Suprapubic skin (tissue), 4 donors: ENCODE measurements at regions not wholly inside any gene's neighbourhood (a gene's known extent, or its start where the extent isn't known, plus 50 kb on each side); places are given as distances from the start of the nearest gene placed in this dataset.

Source experiments
- DNase-seq, 2 donors: peaks; one replicate each; pipeline ENCODE4 v3.0.0-alpha.2; 2019; ENCODE audit warnings: low spot score in 2 of 2
- H3K27ac ChIP-seq: fragments of 200-600 bp; sonication (generic); one replicate; pipeline ENCODE4 v1.5.1; 2019
- H3K27me3 ChIP-seq: fragments of 200-600 bp; sonication (generic); one replicate; pipeline ENCODE4 v1.5.1; 2019
- H3K36me3 ChIP-seq: fragments of 200-600 bp; sonication (generic); one replicate; pipeline ENCODE4 v1.5.1; 2019
- H3K4me1 ChIP-seq: fragments of 200-600 bp; sonication (generic); one replicate; pipeline ENCODE4 v1.5.1; 2019
- H3K4me3 ChIP-seq: fragments of 200-600 bp; sonication (generic); one replicate; pipeline ENCODE4 v1.5.1; 2019; ENCODE audit warnings: mild to moderate bottlenecking
- H3K9me3 ChIP-seq: fragments of 200-600 bp; sonication (generic); one replicate; pipeline ENCODE4 v1.5.1; 2019
- EP300 ChIP-seq: sonication (generic); formaldehyde crosslinking; IDR thresholded peaks from one replicate; pipeline ENCODE4 v1.6.1; 2017; ENCODE audit warnings: antibody characterized with exemption
- POLR2A ChIP-seq, 2 donors: fragments of 450-650 bp; IDR thresholded peaks; one replicate each; pipeline ENCODE4 v1.6.1; 2017; ENCODE audit warnings: antibody characterized with exemption in 2 of 2, mild to moderate bottlenecking in 2 of 2, moderate library complexity in 2 of 2
- POLR2AphosphoS5 ChIP-seq, 3 donors: sonication (generic); formaldehyde crosslinking; IDR thresholded peaks; one replicate each; pipeline ENCODE4 v1.6.1; 2017; ENCODE audit warnings: antibody characterized with exemption in 3 of 3
- WGBS: methylation state at CpG from one replicate; pipeline ENCODE4 v1.1.5; 2018; 5-methylcytosine and 5-hydroxymethylcytosine counted together
- TF ChIP-seq, protein P1 (sequence below), 2 donors: fragments of 200-600 bp in 1 of 2; fragments of 450-650 bp in 1 of 2; sonication (generic) in 1 of 2; IDR thresholded peaks; one replicate each; pipeline ENCODE4 v1.5.1; 2016 to 2019; ENCODE audit warnings: antibody characterized with exemption in 2 of 2, mild to moderate bottlenecking in 1 of 2, moderate library complexity in 1 of 2

DNA sequence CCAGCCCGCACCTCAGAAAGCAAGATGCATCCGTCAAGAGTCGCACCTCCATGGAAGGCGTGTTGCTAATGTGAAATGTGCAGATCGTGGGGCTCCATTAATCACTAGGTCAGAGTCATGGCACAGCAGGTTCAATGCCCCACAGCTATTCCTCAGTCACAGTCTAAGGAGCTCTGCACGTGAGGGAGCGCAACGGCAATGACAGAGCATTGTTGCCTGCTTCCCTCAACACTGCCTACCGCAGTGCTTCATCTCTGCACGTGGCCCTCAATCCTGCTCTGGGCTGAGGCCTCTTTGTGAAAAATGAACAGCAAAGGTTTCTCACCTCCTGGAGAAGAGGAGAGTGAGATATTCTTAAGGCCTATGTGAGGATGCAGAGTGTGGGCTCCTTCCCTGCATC lies 995.2 kb upstream of the TMEM132C start:
- Histone ChIP-seq H3K9me3 (no peaks in the 10 kb centered on the region), H3K36me3 (no peaks in the 10 kb centered on the region), H3K4me1 (no peaks in the 10 kb centered on the region), H3K27ac (no peak overlapping the region), H3K4me3 (no peak overlapping the region), H3K27me3 (no peaks in the 10 kb centered on the region)
- TF ChIP-seq EP300: no peak
- TF ChIP-seq POLR2AphosphoS5 (IDR thresholded peaks at IDR 0.05): no peak
- TF ChIP-seq POLR2A (IDR thresholded peaks at IDR 0.05): no peak
- TF ChIP-seq, protein P1, sequence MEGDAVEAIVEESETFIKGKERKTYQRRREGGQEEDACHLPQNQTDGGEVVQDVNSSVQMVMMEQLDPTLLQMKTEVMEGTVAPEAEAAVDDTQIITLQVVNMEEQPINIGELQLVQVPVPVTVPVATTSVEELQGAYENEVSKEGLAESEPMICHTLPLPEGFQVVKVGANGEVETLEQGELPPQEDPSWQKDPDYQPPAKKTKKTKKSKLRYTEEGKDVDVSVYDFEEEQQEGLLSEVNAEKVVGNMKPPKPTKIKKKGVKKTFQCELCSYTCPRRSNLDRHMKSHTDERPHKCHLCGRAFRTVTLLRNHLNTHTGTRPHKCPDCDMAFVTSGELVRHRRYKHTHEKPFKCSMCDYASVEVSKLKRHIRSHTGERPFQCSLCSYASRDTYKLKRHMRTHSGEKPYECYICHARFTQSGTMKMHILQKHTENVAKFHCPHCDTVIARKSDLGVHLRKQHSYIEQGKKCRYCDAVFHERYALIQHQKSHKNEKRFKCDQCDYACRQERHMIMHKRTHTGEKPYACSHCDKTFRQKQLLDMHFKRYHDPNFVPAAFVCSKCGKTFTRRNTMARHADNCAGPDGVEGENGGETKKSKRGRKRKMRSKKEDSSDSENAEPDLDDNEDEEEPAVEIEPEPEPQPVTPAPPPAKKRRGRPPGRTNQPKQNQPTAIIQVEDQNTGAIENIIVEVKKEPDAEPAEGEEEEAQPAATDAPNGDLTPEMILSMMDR (IDR thresholded peaks at IDR 0.05): no peak
- no peak for DNase-seq
- 87% methylated on average over 10 of the region's 10 CpGs for WGBS

GRCh38 chr12:127272864-127273263 lies 994.1 kb upstream of the TMEM132C start:
- TF ChIP-seq EP300: no peak
- TF ChIP-seq, protein P1 (IDR thresholded peaks at IDR 0.05): no peak
- no peak for TF ChIP-seq POLR2AphosphoS5 (IDR thresholded peaks at IDR 0.05)
- no peak for TF ChIP-seq POLR2A (IDR thresholded peaks at IDR 0.05)
- Histone ChIP-seq H3K9me3 (no peaks in the 10 kb centered on the region), H3K27ac (no peak overlapping the region), H3K36me3 (no peaks in the 10 kb centered on the region), H3K4me3 (no peak overlapping the region), H3K27me3 (peaks cover 1% of the 10 kb centered on the region), H3K4me1 (no peaks in the 10 kb centered on the region)
- WGBS: 88% methylated on average over 2 of the region's 2 CpGs
- no peak for DNase-seq

DNA sequence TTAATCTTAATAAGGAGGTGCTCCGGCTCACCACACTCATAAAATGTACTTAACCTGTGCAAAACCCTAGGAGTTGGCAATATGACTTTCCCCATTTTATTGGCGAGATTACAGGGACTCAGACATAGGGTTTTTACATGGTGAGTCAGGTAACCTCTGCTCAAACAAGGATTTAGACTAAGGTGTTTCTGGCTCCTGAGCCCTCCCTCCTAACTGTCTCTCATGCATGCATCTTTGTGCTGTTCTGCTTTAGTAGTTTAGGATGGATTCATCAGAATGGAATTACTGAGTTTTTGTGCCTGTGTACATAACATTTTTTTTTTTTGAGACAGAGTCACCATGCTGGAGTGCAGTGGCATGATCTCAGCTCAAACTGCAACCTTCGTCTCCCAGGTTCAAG lies 993.3 kb upstream of the TMEM132C start:
- no peak for DNase-seq
- Histone ChIP-seq H3K27me3 (peaks cover 9% of the 10 kb centered on the region), H3K27ac (no peak overlapping the region), H3K4me1 (no peaks in the 10 kb centered on the region), H3K9me3 (no peaks in the 10 kb centered on the region), H3K4me3 (no peak overlapping the region), H3K36me3 (no peaks in the 10 kb centered on the region)
- no peak for TF ChIP-seq POLR2A (IDR thresholded peaks at IDR 0.05)
- TF ChIP-seq, protein P1 (IDR thresholded peaks at IDR 0.05): no peak
- no peak for TF ChIP-seq EP300
- no peak for TF ChIP-seq POLR2AphosphoS5 (IDR thresholded peaks at IDR 0.05)
- 82% methylated on average over 3 of the region's 3 CpGs for WGBS

DNA sequence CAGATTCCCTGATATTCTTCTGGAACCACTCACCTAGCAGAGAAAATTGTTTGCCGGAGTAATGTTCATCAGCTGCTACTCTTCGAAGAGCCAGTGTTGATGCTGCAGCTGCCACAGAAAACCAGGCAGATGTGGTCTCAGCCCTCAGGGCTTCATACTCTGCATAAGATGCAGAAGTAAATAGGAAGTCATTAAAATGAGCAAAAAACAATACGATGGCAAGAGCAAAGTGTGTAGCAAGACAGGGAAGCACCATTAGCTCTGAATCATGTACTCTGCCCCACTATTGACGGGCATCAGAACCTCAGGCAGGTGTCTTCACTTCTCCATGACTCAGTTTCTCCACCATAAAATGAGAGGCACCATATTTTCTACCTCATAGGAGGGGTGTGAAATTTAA lies 991.6 kb upstream of the TMEM132C start:
- Histone ChIP-seq H3K27me3 (peaks cover 10% of the 10 kb centered on the region), H3K36me3 (no peaks in the 10 kb centered on the region), H3K9me3 (no peaks in the 10 kb centered on the region), H3K27ac (no peak overlapping the region), H3K4me1 (no peaks in the 10 kb centered on the region), H3K4me3 (no peak overlapping the region)
- no peak for DNase-seq
- 84% methylated on average over 4 of the region's 4 CpGs for WGBS
- TF ChIP-seq POLR2A (IDR thresholded peaks at IDR 0.05): no peak
- TF ChIP-seq, protein P1 (IDR thresholded peaks at IDR 0.05): no peak
- TF ChIP-seq POLR2AphosphoS5 (IDR thresholded peaks at IDR 0.05): no peak
- TF ChIP-seq EP300: no peak

DNA sequence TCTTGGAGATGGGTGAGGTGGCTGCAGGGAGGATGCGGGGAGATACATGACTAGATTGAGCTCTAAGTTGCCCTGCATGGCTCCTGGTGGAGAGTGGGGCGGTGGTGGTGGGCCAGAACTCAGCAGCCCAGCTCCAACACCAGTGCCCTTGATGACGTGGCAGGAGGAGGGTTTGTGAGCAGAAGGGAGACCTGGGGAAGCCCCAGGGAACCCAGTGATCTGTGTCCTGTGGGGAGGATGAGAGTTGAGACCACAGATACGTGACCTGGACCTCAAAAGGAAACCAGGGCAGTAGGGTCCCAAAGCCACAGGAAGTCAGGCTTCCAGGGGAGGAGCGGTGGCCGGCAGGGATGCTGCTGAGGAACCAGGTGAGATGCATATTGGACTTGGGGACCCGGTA lies 989.1 kb upstream of the TMEM132C start:
- WGBS: 74% methylated on average over 7 of the region's 7 CpGs
- Histone ChIP-seq H3K4me1 (no peaks in the 10 kb centered on the region), H3K4me3 (no peak overlapping the region), H3K9me3 (no peaks in the 10 kb centered on the region), H3K27ac (no peak overlapping the region), H3K36me3 (no peaks in the 10 kb centered on the region), H3K27me3 (peaks cover 15% of the 10 kb centered on the region)
- TF ChIP-seq, protein P1 (IDR thresholded peaks at IDR 0.05): no peak
- TF ChIP-seq POLR2A (IDR thresholded peaks at IDR 0.05): no peak
- TF ChIP-seq EP300: no peak
- no peak for TF ChIP-seq POLR2AphosphoS5 (IDR thresholded peaks at IDR 0.05)
- DNase-seq: no peak
